ENCODE measurements at regions not wholly inside any gene's neighbourhood (a gene's known extent, or its start where the extent isn't known, plus 50 kb on each side); places are given as distances from the start of the nearest gene placed in this dataset.

GRCh38 chr3:180277041-180277440 lies 240.3 kb upstream of the PEX5L start:
- no peak overlapping the region for H3K4me3 ChIP-seq (ENCODE audit: low read depth, low read length)
- peak; percentile 29 for DNase-seq (ENCODE audit: low read depth)

GRCh38 chr3:180278583-180279188 lies 241.9 kb upstream of the PEX5L start:
- no peak for DNase-seq (ENCODE audit: low read depth)
- H3K4me3 ChIP-seq (ENCODE audit: low read depth, low read length) = no peak overlapping the region

DNA sequence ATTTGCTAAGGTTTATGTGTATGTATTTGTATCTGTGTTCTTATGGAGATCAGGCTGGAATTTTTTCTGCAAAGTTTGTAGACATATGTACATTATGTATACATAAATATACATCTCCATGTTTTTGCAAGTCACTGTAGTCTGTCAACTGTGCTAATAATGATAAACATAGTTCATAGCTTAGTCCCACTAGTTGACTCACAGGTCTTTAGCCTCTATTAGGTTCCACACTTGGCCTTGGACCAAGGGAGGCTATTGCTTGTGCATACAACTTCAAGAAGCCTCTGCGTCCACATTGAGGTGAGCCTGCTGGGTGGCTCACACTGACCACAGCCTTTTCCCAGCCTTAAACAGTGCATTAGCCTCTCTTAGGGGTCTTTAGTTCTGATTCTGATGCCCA lies 243.8 kb upstream of the PEX5L start:
- peak; percentile 56 for DNase-seq (ENCODE audit: low read depth)

GRCh38 chr3:180282386-180282785 lies 245.6 kb upstream of the PEX5L start:
- no peak for DNase-seq (ENCODE audit: low read depth)
- H3K4me3 ChIP-seq (ENCODE audit: low read depth, low read length) = no peak overlapping the region

More for the DNA sequence above, 243.8 kb upstream of the PEX5L start:
- H3K4me3 ChIP-seq (ENCODE audit: low read depth, low read length) = no peak overlapping the region

GRCh38 chr3:180283251-180283650 lies 246.5 kb upstream of the PEX5L start:
- H3K4me3 ChIP-seq (ENCODE audit: low read depth, low read length) = no peak overlapping the region
- no peak for DNase-seq (ENCODE audit: low read depth)

- DNase-seq (ENCODE audit: low read depth) = no peak
- H3K4me3 ChIP-seq (ENCODE audit: low read depth, low read length) = no peak overlapping the region
Measured at GRCh38 chr3:180284331-180285110, 247.8 kb upstream of the PEX5L start.

GRCh38 chr3:180287703-180288102 lies 251.0 kb upstream of the PEX5L start:
- no peak for DNase-seq (ENCODE audit: low read depth)
- no peak overlapping the region for H3K4me3 ChIP-seq (ENCODE audit: low read depth, low read length)

- DNase-seq (ENCODE audit: low read depth) = no peak
- no peak overlapping the region for H3K4me3 ChIP-seq (ENCODE audit: low read depth, low read length)
Measured at GRCh38 chr3:180288816-180289215, 252.1 kb upstream of the PEX5L start.

GRCh38 chr3:180290300-180290699 lies 253.6 kb upstream of the PEX5L start:
- H3K4me3 ChIP-seq (ENCODE audit: low read depth, low read length) = no peak overlapping the region
- no peak for DNase-seq (ENCODE audit: low read depth)

DNA sequence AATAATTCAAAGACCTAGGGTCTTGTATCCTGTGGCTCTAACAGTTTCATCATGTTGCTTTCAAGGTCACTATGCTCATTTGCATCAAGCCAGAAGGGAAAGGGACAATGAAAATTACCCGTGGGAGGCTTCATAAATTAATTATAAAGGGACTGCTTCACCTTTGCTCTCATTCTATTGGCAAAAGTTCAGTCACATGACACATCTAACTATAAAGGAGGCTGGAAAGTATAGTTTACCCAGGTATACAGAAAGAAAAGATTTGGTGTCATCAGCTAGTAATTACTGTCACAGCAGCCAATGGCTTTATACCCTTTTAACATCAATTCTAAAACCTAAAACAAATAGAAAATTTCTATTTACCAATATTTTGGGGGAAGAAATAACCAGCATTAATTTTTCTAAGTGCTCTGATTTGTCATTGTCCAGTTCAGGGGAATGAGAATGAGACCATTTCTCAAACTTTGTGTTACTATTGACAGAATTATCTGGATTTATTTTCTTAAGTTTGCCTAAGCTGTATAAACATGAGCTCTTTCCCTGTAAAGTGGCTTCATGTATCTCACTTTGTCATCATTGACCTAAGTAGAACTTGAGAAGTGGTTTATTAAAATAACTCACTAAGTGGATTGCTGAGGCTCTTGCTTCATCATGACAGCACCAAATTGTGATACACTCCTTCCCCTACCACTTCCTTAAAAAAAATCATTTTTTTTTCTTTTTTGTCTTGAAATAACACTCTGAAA lies 257.7 kb upstream of the PEX5L start:
- no peak overlapping the region for H3K4me3 ChIP-seq (ENCODE audit: low read depth, low read length)
- no peak for DNase-seq (ENCODE audit: low read depth)

DNA sequence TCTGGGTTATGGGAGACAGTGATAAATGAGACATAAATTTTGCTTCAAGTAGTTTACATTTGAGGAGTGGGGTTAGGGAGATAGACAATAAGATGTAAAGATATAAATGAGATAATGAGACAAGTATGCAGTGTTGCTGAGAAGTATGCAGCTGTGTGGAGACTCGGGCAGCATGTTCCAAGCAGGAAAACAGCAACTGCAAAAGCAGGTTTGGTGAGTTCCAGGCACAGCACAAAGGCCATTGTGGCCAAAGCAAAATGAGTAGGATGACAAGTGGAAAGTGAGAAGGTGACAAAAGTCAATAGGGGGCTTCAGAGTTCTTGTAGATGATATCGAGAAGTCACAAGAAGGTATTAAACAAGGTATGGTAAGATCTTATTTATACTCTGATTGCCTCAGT lies 259.1 kb upstream of the PEX5L start:
- no peak overlapping the region for H3K4me3 ChIP-seq (ENCODE audit: low read depth, low read length)
- DNase-seq (ENCODE audit: low read depth) = no peak

GRCh38 chr3:180296971-180297370 lies 260.2 kb upstream of the PEX5L start:
- H3K4me3 ChIP-seq (ENCODE audit: low read depth, low read length) = no peak overlapping the region
- DNase-seq (ENCODE audit: low read depth) = no peak

DNA sequence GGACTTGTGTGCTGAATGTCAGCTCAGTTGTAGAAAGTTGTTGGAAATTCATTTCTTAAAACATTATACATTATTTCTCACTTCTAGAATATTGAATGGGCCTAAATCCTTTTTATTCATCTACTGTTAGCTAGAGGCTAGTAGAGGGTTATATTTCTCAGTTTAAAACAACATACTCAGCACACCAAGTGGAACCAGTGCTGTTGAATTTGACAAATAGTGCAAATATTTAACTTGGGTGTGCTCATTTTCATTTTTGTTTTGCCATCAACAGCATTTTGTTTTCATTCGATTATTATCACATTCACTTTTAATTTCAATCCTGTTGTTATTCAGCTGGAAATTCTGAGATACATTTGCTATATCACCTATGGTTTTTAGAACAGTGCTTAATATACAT lies 269.4 kb upstream of the PEX5L start:
- H3K4me3 ChIP-seq (ENCODE audit: low read depth, low read length) = no peak overlapping the region
- DNase-seq (ENCODE audit: low read depth) = no peak

DNA sequence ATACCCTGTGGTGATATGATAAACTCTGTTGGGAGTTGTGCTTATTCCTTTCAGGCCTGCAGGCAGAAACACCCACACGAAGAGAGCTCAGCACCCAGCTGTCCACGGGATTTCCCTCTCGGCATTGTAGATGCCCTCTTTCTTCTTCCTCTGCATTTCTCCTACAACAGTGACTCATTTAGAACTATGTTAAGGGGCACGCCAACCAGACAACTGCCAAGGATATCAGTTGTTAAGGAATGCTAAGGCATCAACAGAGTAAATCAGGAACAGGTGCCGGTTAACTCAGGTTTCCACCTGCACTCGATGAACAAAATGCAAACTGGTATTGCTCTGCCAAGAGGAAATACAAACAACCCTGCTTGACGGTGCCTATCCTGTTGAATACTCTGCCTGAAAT lies 270.0 kb upstream of the PEX5L start:
- DNase-seq (ENCODE audit: low read depth) = no peak
- H3K4me3 ChIP-seq (ENCODE audit: low read depth, low read length) = no peak overlapping the region

DNA sequence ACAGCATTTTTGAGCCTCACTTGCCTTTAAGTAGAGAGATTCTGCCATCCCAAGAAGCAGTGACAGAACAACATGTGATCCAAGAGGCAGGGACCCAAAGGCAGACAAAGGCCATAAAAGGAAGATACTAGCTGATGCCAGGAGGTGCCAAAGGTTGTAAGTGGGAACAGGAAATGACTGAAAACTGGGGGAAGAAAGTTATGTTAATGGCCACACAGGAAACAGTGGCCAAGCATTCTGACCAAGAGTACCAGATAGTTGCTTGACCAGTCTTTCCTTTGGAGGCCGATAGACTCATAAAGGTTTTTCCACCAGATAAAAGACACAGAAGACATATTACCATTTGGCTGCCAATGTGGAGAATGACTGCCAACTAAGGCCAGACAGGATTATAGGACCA lies 274.5 kb upstream of the PEX5L start:
- no peak for DNase-seq (ENCODE audit: low read depth)

DNA sequence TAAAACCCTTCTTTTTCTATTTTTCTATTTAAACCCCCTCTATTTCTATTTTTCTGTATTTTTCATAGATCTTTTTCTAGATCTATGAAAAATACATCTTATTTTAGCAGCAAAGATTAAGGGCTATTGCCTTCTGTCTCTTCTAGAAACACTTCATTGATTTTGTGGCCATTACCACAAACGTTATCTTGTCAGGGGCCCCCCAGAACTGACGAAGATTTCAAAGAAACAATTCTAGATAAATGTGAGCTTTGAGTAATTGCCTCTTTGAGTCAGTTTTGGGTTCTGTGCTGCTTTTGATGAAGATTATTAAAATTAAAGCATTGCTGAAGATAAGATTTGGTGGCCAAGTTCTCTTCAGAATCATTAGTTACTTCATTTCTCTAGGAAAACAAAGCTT lies 279.6 kb upstream of the PEX5L start:
- H3K4me3 ChIP-seq (ENCODE audit: low read depth, low read length) = no peak overlapping the region
- no peak for DNase-seq (ENCODE audit: low read depth)

More for the DNA sequence above, 274.5 kb upstream of the PEX5L start:
- H3K4me3 ChIP-seq (ENCODE audit: low read depth, low read length) = no peak overlapping the region

GRCh38 chr3:180319461-180319860 lies 282.5 kb upstream of the TTC14 start:
- DNase-seq (ENCODE audit: low read depth) = peak; percentile 22
- no peak overlapping the region for H3K4me3 ChIP-seq (ENCODE audit: low read depth, low read length)

DNA sequence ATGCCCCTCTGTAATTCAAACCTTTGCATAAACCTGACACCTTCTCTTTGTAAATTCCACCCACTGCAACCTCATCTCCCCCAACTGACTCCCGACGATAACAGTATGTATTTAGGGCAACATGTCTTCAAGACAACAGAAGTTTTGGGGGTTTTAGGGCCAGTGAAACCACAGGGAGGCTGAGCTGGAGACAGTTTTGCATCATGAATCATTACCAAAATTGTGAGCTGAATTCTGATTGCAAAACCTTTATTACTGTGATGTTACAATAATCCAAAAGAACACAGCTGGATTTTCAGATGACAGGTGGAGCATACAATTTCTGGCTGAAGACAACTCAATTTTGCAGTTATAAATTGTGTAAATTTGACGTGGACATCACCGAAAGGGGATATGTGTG lies 281.3 kb upstream of the TTC14 start:
- no peak overlapping the region for H3K4me3 ChIP-seq (ENCODE audit: low read depth, low read length)
- no peak for DNase-seq (ENCODE audit: low read depth)

- H3K4me3 ChIP-seq (ENCODE audit: low read depth, low read length) = no peak overlapping the region
- no peak for DNase-seq (ENCODE audit: low read depth)
Measured at GRCh38 chr3:180321534-180321933, 280.4 kb upstream of the TTC14 start.

GRCh38 chr3:180322829-180323228 lies 279.1 kb upstream of the TTC14 start:
- no peak overlapping the region for H3K4me3 ChIP-seq (ENCODE audit: low read depth, low read length)
- no peak for DNase-seq (ENCODE audit: low read depth)

DNA sequence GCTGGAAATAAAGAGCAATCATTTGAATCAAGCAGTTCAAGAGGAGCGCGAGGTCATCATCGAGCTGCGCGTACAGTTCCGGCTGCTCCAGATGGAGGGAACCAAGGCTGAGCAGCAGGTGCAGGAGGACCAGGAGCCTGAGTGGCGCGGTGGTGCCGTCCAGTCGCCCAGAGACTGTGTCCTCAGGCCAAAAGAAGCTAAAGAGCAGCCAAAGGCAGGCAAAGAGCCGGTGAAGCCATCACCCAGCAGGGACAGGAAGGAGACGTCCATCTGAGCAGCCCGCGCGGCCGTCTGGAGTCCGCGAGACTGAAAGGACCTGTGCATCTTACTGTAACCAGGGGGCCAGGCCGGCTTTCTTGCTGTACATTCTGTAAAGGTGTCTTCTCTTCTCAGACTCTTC lies 277.2 kb upstream of the TTC14 start:
- no peak for DNase-seq (ENCODE audit: low read depth)

More for the DNA sequence above, 277.2 kb upstream of the TTC14 start:
- no peak overlapping the region for H3K4me3 ChIP-seq (ENCODE audit: low read depth, low read length)

All from skeletal muscle cell (primary cell).